PC-3 (cell line): ENCODE measurements at regions not wholly inside any gene's neighbourhood (a gene's known extent, or its start where the extent isn't known, plus 50 kb on each side); places are given as distances from the start of the nearest gene placed in this dataset.

Experiments
- EZH2 ChIP-seq: fragments of 300-600 bp; sonication (generic); IDR thresholded peaks from one replicate; pipeline ENCODE4 v1.6.1; 2017; ENCODE audit warnings: antibody characterized with exemption, mild to moderate bottlenecking, low read length; ENCODE audit not compliant: unreplicated experiment
- EZH2phosphoT487 ChIP-seq: fragments of 300-600 bp; sonication (generic); IDR thresholded peaks from 2 replicates; pipeline ENCODE4 v1.6.1; 2018; ENCODE audit warnings: mild to moderate bottlenecking, antibody characterized with exemption, low read length, borderline replicate concordance
- TF ChIP-seq, protein P1 (sequence below): fragments of 300-600 bp; sonication (generic); conservative IDR thresholded peaks from 2 replicates; pipeline ENCODE4 v1.5.1; 2017; ENCODE audit warnings: antibody characterized with exemption, low read depth, mild to moderate bottlenecking, low read length

- TF ChIP-seq, protein P1, sequence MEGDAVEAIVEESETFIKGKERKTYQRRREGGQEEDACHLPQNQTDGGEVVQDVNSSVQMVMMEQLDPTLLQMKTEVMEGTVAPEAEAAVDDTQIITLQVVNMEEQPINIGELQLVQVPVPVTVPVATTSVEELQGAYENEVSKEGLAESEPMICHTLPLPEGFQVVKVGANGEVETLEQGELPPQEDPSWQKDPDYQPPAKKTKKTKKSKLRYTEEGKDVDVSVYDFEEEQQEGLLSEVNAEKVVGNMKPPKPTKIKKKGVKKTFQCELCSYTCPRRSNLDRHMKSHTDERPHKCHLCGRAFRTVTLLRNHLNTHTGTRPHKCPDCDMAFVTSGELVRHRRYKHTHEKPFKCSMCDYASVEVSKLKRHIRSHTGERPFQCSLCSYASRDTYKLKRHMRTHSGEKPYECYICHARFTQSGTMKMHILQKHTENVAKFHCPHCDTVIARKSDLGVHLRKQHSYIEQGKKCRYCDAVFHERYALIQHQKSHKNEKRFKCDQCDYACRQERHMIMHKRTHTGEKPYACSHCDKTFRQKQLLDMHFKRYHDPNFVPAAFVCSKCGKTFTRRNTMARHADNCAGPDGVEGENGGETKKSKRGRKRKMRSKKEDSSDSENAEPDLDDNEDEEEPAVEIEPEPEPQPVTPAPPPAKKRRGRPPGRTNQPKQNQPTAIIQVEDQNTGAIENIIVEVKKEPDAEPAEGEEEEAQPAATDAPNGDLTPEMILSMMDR, result no peak
- TF ChIP-seq EZH2, result no peak
- no peak for TF ChIP-seq EZH2phosphoT487
Observed at GRCh38 chr2:187057466-187057865, 208.5 kb upstream of the ZSWIM2 start.
